ENCODE measurements at regions not wholly inside any gene's neighbourhood (a gene's known extent, or its start where the extent isn't known, plus 50 kb on each side); places are given as distances from the start of the nearest gene placed in this dataset.

DNA sequence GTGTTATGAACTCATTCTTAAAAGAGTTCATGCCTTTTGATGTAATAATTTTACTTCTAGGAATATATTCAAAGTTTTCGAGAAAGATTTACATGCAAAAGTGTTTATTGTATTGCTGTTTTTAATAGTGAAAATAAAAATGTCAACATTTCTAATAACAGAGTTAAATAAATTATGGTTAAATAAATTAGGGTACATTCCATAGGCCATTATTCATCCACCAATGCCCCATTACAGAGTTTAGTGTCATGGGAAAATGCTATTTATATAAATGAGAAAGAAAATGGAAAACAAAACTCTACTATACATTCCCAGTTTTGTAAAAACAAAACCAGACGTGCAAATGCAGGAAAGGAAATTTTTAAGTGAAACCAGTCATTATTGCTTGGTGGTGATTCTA, 538.1 kb upstream of the TBL1XR1 start:
- Histone ChIP-seq H3K27me3 (replicated peaks; ENCODE audit: control insufficient read depth, insufficient read depth, low read length, poor library complexity, severe bottlenecking) (no peaks in the 10 kb centered on the region), H3K27ac (ENCODE audit: insufficient read depth, low read length, poor library complexity, severe bottlenecking) (no peak overlapping the region), H3K36me3 (ENCODE audit: control insufficient read depth, insufficient read depth, low read length) (no peaks in the 10 kb centered on the region), H3K9me3 (ENCODE audit: control insufficient read depth, low read length) (no peaks in the 10 kb centered on the region), H3K4me1 (ENCODE audit: control insufficient read depth, insufficient read depth, low read length, poor library complexity, severe bottlenecking) (no peaks in the 10 kb centered on the region), H3K4me3 (ENCODE audit: insufficient read depth, low read depth, low read length, poor library complexity, severe bottlenecking) (no peak overlapping the region)
- DNase-seq, result no peak

DNA sequence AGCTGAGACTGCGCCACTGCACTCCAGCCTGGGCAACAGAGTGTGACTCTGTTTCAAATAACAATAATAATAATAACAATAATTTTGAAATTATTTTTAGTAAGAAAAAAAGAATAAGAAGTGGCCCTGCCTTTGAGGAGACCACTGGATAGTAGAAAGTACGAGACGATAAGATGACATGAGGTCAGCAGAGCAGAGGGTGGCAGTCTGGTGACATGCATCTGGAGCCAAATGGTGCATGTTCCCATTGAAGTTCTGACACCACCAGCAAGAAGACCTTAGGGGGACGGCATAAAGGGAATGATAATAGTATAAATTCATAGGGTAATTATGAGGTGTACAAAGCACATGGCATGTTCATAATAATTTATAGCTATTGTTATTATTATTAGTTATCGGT, 542.2 kb upstream of the TBL1XR1 start:
- Histone ChIP-seq H3K4me1 (ENCODE audit: control insufficient read depth, insufficient read depth, low read length, poor library complexity, severe bottlenecking) (no peaks in the 10 kb centered on the region), H3K36me3 (ENCODE audit: control insufficient read depth, insufficient read depth, low read length) (no peaks in the 10 kb centered on the region)

GRCh38 chr3:177740254-177740653, 543.0 kb upstream of the TBL1XR1 start:
- DNase-seq, result no peak
- Histone ChIP-seq H3K9me3 (ENCODE audit: control insufficient read depth, low read length) (no peaks in the 10 kb centered on the region), H3K27me3 (replicated peaks; ENCODE audit: control insufficient read depth, insufficient read depth, low read length, poor library complexity, severe bottlenecking) (no peaks in the 10 kb centered on the region), H3K4me1 (ENCODE audit: control insufficient read depth, insufficient read depth, low read length, poor library complexity, severe bottlenecking) (no peaks in the 10 kb centered on the region), H3K4me3 (ENCODE audit: insufficient read depth, low read depth, low read length, poor library complexity, severe bottlenecking) (no peak overlapping the region), H3K36me3 (ENCODE audit: control insufficient read depth, insufficient read depth, low read length) (no peaks in the 10 kb centered on the region), H3K27ac (ENCODE audit: insufficient read depth, low read length, poor library complexity, severe bottlenecking) (no peak overlapping the region)

More for the DNA sequence above, 542.2 kb upstream of the TBL1XR1 start:
- Histone ChIP-seq H3K4me3 (ENCODE audit: insufficient read depth, low read depth, low read length, poor library complexity, severe bottlenecking) (no peak overlapping the region), H3K27me3 (replicated peaks; ENCODE audit: control insufficient read depth, insufficient read depth, low read length, poor library complexity, severe bottlenecking) (no peaks in the 10 kb centered on the region), H3K27ac (ENCODE audit: insufficient read depth, low read length, poor library complexity, severe bottlenecking) (no peak overlapping the region), H3K9me3 (ENCODE audit: control insufficient read depth, low read length) (no peaks in the 10 kb centered on the region)
- DNase-seq, result no peak

DNA sequence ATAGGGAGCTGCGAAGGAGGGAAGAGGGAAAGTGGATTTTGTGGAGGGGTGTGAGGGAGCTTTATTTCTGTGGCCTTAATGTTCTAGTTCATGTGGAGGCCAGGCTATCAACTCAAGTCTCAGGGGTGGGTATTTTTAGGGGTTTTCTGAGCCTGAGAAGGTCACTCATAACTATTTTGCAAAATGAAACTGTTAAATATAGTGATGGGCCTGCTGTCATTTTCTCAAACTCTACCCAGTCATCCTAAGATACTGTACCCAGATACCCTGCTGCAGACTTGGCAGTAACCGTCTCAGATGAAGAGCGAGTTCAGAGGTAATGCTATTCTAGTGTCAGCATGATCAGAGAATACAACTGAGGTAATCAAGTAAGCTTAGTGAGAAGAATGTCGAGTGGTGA, 545.0 kb upstream of the TBL1XR1 start:
- H3K4me1 ChIP-seq (ENCODE audit: control insufficient read depth, insufficient read depth, low read length, poor library complexity, severe bottlenecking), result no peaks in the 10 kb centered on the region
- H3K9me3 ChIP-seq (ENCODE audit: control insufficient read depth, low read length), result no peaks in the 10 kb centered on the region
- no peak overlapping the region for H3K27ac ChIP-seq (ENCODE audit: insufficient read depth, low read length, poor library complexity, severe bottlenecking)
- H3K4me3 ChIP-seq (ENCODE audit: insufficient read depth, low read depth, low read length, poor library complexity, severe bottlenecking), result no peak overlapping the region
- H3K27me3 ChIP-seq (replicated peaks; ENCODE audit: control insufficient read depth, insufficient read depth, low read length, poor library complexity, severe bottlenecking), result no peaks in the 10 kb centered on the region
- no peaks in the 10 kb centered on the region for H3K36me3 ChIP-seq (ENCODE audit: control insufficient read depth, insufficient read depth, low read length)
- no peak for DNase-seq

- H3K27me3 ChIP-seq (replicated peaks; ENCODE audit: control insufficient read depth, insufficient read depth, low read length, poor library complexity, severe bottlenecking), result no peaks in the 10 kb centered on the region
- H3K4me3 ChIP-seq (ENCODE audit: insufficient read depth, low read depth, low read length, poor library complexity, severe bottlenecking), result no peak overlapping the region
- no peak for DNase-seq
- no peaks in the 10 kb centered on the region for H3K36me3 ChIP-seq (ENCODE audit: control insufficient read depth, insufficient read depth, low read length)
- H3K27ac ChIP-seq (ENCODE audit: insufficient read depth, low read length, poor library complexity, severe bottlenecking), result no peak overlapping the region
- H3K4me1 ChIP-seq (ENCODE audit: control insufficient read depth, insufficient read depth, low read length, poor library complexity, severe bottlenecking), result no peaks in the 10 kb centered on the region
- H3K9me3 ChIP-seq (ENCODE audit: control insufficient read depth, low read length), result no peaks in the 10 kb centered on the region
Observed at GRCh38 chr3:177743173-177743890, 546.0 kb upstream of the TBL1XR1 start.

DNA sequence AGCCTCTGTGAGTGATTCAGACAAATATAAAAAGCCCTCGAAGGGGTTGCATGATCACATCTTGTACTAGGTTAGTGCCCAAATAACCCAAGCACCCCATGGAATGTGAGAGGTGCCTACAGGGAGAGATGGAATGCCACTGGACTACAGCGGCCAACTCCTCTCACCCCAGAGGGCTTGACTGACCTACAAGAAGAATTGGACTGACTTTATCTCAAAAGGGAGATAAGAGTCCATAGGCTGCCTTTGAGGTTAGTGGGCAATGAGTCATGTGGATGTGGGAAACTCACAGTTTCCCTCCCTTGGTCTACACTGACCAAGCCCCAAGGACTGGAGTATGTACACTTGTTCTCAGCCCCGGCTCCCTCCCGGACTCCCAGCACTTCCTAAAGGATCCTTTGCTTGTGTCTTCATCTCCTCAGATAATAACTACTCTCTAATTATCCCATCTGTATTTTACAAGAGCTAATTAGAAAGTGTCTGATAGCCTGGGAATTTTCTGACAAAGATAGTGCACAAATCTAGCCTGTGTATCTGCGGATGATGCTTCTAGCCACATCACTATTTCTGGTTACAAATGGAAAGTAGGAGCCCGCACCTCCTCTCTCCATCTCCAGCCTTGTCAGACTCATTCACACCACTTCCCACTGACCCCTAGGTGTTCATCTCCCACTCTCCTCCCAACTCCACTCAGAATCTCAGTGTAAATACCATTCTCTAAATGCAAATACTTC, 547.8 kb upstream of the TBL1XR1 start:
- Histone ChIP-seq H3K4me3 (ENCODE audit: insufficient read depth, low read depth, low read length, poor library complexity, severe bottlenecking) (no peak overlapping the region), H3K27me3 (replicated peaks; ENCODE audit: control insufficient read depth, insufficient read depth, low read length, poor library complexity, severe bottlenecking) (no peaks in the 10 kb centered on the region), H3K27ac (ENCODE audit: insufficient read depth, low read length, poor library complexity, severe bottlenecking) (no peak overlapping the region), H3K36me3 (ENCODE audit: control insufficient read depth, insufficient read depth, low read length) (no peaks in the 10 kb centered on the region), H3K4me1 (ENCODE audit: control insufficient read depth, insufficient read depth, low read length, poor library complexity, severe bottlenecking) (no peaks in the 10 kb centered on the region), H3K9me3 (ENCODE audit: control insufficient read depth, low read length) (no peaks in the 10 kb centered on the region)
- DNase-seq, result no peak

DNA sequence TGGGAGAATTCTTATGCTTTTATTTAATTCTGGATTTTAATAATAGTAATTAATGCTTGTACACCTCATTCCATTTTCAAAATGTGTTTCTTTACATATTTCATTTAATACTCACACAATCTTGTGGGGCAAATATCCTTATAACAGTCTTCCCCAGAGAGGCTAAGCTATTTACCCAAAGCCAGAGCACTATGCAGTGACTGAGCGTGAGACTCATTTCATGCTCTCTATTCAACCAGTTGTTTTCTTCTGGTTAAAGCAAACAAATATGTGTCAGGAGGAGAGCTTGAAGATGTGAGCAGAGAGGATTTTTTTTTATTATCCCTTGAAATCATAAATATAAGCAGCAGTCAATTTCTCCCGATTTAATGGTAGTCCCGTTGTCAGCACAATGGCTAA, 548.3 kb upstream of the TBL1XR1 start:
- H3K4me3 ChIP-seq (ENCODE audit: insufficient read depth, low read depth, low read length, poor library complexity, severe bottlenecking), result no peak overlapping the region
- no peak for DNase-seq
- H3K27ac ChIP-seq (ENCODE audit: insufficient read depth, low read length, poor library complexity, severe bottlenecking), result no peak overlapping the region
- H3K27me3 ChIP-seq (replicated peaks; ENCODE audit: control insufficient read depth, insufficient read depth, low read length, poor library complexity, severe bottlenecking), result no peaks in the 10 kb centered on the region
- H3K4me1 ChIP-seq (ENCODE audit: control insufficient read depth, insufficient read depth, low read length, poor library complexity, severe bottlenecking), result no peaks in the 10 kb centered on the region
- H3K36me3 ChIP-seq (ENCODE audit: control insufficient read depth, insufficient read depth, low read length), result no peaks in the 10 kb centered on the region
- no peaks in the 10 kb centered on the region for H3K9me3 ChIP-seq (ENCODE audit: control insufficient read depth, low read length)

GRCh38 chr3:177746337-177746933, 549.2 kb upstream of the TBL1XR1 start:
- DNase-seq, result no peak
- H3K9me3 ChIP-seq (ENCODE audit: control insufficient read depth, low read length), result no peaks in the 10 kb centered on the region
- no peaks in the 10 kb centered on the region for H3K36me3 ChIP-seq (ENCODE audit: control insufficient read depth, insufficient read depth, low read length)
- no peak overlapping the region for H3K27ac ChIP-seq (ENCODE audit: insufficient read depth, low read length, poor library complexity, severe bottlenecking)
- H3K4me1 ChIP-seq (ENCODE audit: control insufficient read depth, insufficient read depth, low read length, poor library complexity, severe bottlenecking), result no peaks in the 10 kb centered on the region
- H3K4me3 ChIP-seq (ENCODE audit: insufficient read depth, low read depth, low read length, poor library complexity, severe bottlenecking), result no peak overlapping the region
- no peaks in the 10 kb centered on the region for H3K27me3 ChIP-seq (replicated peaks; ENCODE audit: control insufficient read depth, insufficient read depth, low read length, poor library complexity, severe bottlenecking)

GRCh38 chr3:177749836-177750235, 552.6 kb upstream of the TBL1XR1 start:
- Histone ChIP-seq H3K4me1 (ENCODE audit: control insufficient read depth, insufficient read depth, low read length, poor library complexity, severe bottlenecking) (no peaks in the 10 kb centered on the region), H3K9me3 (ENCODE audit: control insufficient read depth, low read length) (no peaks in the 10 kb centered on the region), H3K36me3 (ENCODE audit: control insufficient read depth, insufficient read depth, low read length) (no peaks in the 10 kb centered on the region), H3K4me3 (ENCODE audit: insufficient read depth, low read depth, low read length, poor library complexity, severe bottlenecking) (no peak overlapping the region), H3K27me3 (replicated peaks; ENCODE audit: control insufficient read depth, insufficient read depth, low read length, poor library complexity, severe bottlenecking) (no peaks in the 10 kb centered on the region), H3K27ac (ENCODE audit: insufficient read depth, low read length, poor library complexity, severe bottlenecking) (no peak overlapping the region)
- DNase-seq, result no peak

- no peaks in the 10 kb centered on the region for H3K36me3 ChIP-seq (ENCODE audit: control insufficient read depth, insufficient read depth, low read length)
- H3K4me3 ChIP-seq (ENCODE audit: insufficient read depth, low read depth, low read length, poor library complexity, severe bottlenecking), result no peak overlapping the region
- no peaks in the 10 kb centered on the region for H3K9me3 ChIP-seq (ENCODE audit: control insufficient read depth, low read length)
- no peaks in the 10 kb centered on the region for H3K4me1 ChIP-seq (ENCODE audit: control insufficient read depth, insufficient read depth, low read length, poor library complexity, severe bottlenecking)
- no peak for DNase-seq
- no peaks in the 10 kb centered on the region for H3K27me3 ChIP-seq (replicated peaks; ENCODE audit: control insufficient read depth, insufficient read depth, low read length, poor library complexity, severe bottlenecking)
- H3K27ac ChIP-seq (ENCODE audit: insufficient read depth, low read length, poor library complexity, severe bottlenecking), result no peak overlapping the region
Observed at GRCh38 chr3:177750436-177750835, 553.2 kb upstream of the TBL1XR1 start.
